ENCODE measurements at regions not wholly inside any gene's neighbourhood (a gene's known extent, or its start where the extent isn't known, plus 50 kb on each side); places are given as distances from the start of the nearest gene placed in this dataset.

GRCh38 chr2:145849466-145849865 is 1329.5 kb upstream of the ZEB2 start:
- no peaks in the 10 kb centered on the region for H3K36me3 ChIP-seq (ENCODE audit: low read depth)
- no peak for ATAC-seq (ENCODE audit: low read depth)
- no peaks in the 10 kb centered on the region for H3K9me3 ChIP-seq (ENCODE audit: severe bottlenecking)
- DNase-seq (ENCODE audit: low spot score): no peak
- TF ChIP-seq CTCF (IDR thresholded peaks at IDR 0.05; ENCODE audit: poor library complexity, severe bottlenecking): no peak
- no peaks in the 10 kb centered on the region for H3K4me1 ChIP-seq (ENCODE audit: insufficient read depth, poor library complexity, severe bottlenecking)
- no peak overlapping the region for H3K4me3 ChIP-seq (ENCODE audit: severe bottlenecking)
- no peaks in the 10 kb centered on the region for H3K27me3 ChIP-seq (ENCODE audit: insufficient read depth, poor library complexity, severe bottlenecking)
- H3K27ac ChIP-seq (ENCODE audit: poor library complexity, severe bottlenecking): no peak overlapping the region

DNA sequence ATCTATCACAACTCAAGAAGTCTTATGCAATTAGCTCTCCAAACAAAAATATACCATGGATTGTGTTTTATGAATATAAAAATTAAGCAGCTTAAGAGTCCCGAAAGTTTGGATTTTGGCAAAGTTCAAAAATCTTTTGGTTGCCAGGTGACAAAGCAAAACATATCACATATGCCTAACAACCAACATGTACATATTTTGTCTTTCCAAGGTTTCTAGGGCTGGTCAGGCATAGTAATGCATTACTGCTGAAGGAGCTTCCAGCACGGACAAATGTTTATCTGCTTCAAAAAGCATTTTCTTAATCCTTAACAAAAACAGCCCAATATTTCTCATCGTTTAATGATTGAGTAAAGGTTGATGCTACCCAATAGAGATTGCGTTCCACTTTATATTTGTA is 1327.1 kb upstream of the ZEB2 start:
- Histone ChIP-seq H3K27ac (ENCODE audit: poor library complexity, severe bottlenecking) (no peak overlapping the region), H3K4me3 (ENCODE audit: severe bottlenecking) (no peak overlapping the region), H3K36me3 (ENCODE audit: low read depth) (no peaks in the 10 kb centered on the region), H3K4me1 (ENCODE audit: insufficient read depth, poor library complexity, severe bottlenecking) (no peaks in the 10 kb centered on the region), H3K9me3 (ENCODE audit: severe bottlenecking) (no peaks in the 10 kb centered on the region), H3K27me3 (ENCODE audit: insufficient read depth, poor library complexity, severe bottlenecking) (no peaks in the 10 kb centered on the region)
- TF ChIP-seq CTCF (IDR thresholded peaks at IDR 0.05; ENCODE audit: poor library complexity, severe bottlenecking): no peak
- DNase-seq (ENCODE audit: low spot score): no peak
- no peak for ATAC-seq (ENCODE audit: low read depth)

GRCh38 chr2:145845923-145846322 is 1326.0 kb upstream of the ZEB2 start:
- Histone ChIP-seq H3K27me3 (ENCODE audit: insufficient read depth, poor library complexity, severe bottlenecking) (no peaks in the 10 kb centered on the region), H3K4me1 (ENCODE audit: insufficient read depth, poor library complexity, severe bottlenecking) (no peaks in the 10 kb centered on the region), H3K9me3 (ENCODE audit: severe bottlenecking) (no peaks in the 10 kb centered on the region), H3K4me3 (ENCODE audit: severe bottlenecking) (no peak overlapping the region), H3K36me3 (ENCODE audit: low read depth) (no peaks in the 10 kb centered on the region), H3K27ac (ENCODE audit: poor library complexity, severe bottlenecking) (no peak overlapping the region)
- no peak for TF ChIP-seq CTCF (IDR thresholded peaks at IDR 0.05; ENCODE audit: poor library complexity, severe bottlenecking)
- ATAC-seq (ENCODE audit: low read depth) (no peak), DNase-seq (ENCODE audit: low spot score) (no peak)

- ATAC-seq (ENCODE audit: low read depth) (no peak), DNase-seq (ENCODE audit: low spot score) (no peak)
- Histone ChIP-seq H3K27me3 (ENCODE audit: insufficient read depth, poor library complexity, severe bottlenecking) (no peaks in the 10 kb centered on the region), H3K4me1 (ENCODE audit: insufficient read depth, poor library complexity, severe bottlenecking) (no peaks in the 10 kb centered on the region), H3K4me3 (ENCODE audit: severe bottlenecking) (no peak overlapping the region), H3K9me3 (ENCODE audit: severe bottlenecking) (no peaks in the 10 kb centered on the region), H3K27ac (ENCODE audit: poor library complexity, severe bottlenecking) (no peak overlapping the region), H3K36me3 (ENCODE audit: low read depth) (no peaks in the 10 kb centered on the region)
- TF ChIP-seq CTCF (IDR thresholded peaks at IDR 0.05; ENCODE audit: poor library complexity, severe bottlenecking): no peak
Measured at GRCh38 chr2:145845207-145845894, 1325.4 kb upstream of the ZEB2 start.

DNA sequence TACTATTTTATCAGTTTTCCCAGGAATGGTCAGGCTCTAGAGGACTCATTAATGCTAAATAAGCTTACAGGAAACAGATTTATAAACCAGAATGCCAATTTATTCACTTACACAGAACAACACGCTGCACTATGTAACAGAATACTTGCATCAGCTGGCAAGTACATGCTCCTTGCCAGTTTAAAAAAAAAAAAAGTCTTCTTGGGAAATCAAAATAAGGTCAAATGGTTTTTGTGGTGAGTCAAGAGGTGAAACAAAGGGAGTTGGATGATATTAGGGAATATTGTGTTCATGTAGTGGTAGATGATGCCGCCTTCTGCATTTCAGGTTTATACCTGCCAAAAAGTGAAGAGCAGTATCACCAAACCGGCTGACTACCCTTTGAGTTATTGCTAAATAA is 1322.1 kb upstream of the ZEB2 start:
- ATAC-seq (ENCODE audit: low read depth) (no peak), DNase-seq (ENCODE audit: low spot score) (no peak)
- no peak for TF ChIP-seq CTCF (IDR thresholded peaks at IDR 0.05; ENCODE audit: poor library complexity, severe bottlenecking)
- Histone ChIP-seq H3K4me3 (ENCODE audit: severe bottlenecking) (no peak overlapping the region), H3K27ac (ENCODE audit: poor library complexity, severe bottlenecking) (no peak overlapping the region), H3K4me1 (ENCODE audit: insufficient read depth, poor library complexity, severe bottlenecking) (no peaks in the 10 kb centered on the region), H3K36me3 (ENCODE audit: low read depth) (no peaks in the 10 kb centered on the region), H3K9me3 (ENCODE audit: severe bottlenecking) (no peaks in the 10 kb centered on the region), H3K27me3 (ENCODE audit: insufficient read depth, poor library complexity, severe bottlenecking) (no peaks in the 10 kb centered on the region)

All from RWPE2 (cell line).